ENCODE measurements at regions not wholly inside any gene's neighbourhood (a gene's known extent, or its start where the extent isn't known, plus 50 kb on each side); places are given as distances from the start of the nearest gene placed in this dataset.

- Histone ChIP-seq H2BK20ac (ENCODE audit: low read length) (no peak overlapping the region), H3K4me3 (ENCODE audit: extremely low read depth in 1 of 4, insufficient read depth in 2 of 4, low read depth in 3 of 4, low read length in 4 of 4) (no peak overlapping the region), H3K9ac (replicated peaks in 1 of 4; ENCODE audit: extremely low read depth in 1 of 4, low read depth in 3 of 4, low read length in 3 of 4) (no peak overlapping the region; a peak in 1 of 7 replicates), H3K23me2 (ENCODE audit: low read depth, low read length) (no peaks in the 10 kb centered on the region), H3K36me3 (ENCODE audit: control insufficient read depth in 2 of 4, insufficient read depth in 4 of 4, low read length in 3 of 4) (no peaks in the 10 kb centered on the region), H3K23ac (ENCODE audit: insufficient read length) (no peak overlapping the region), H3K4me2 (ENCODE audit: insufficient read depth in 1 of 2, low read depth in 2 of 2, low read length in 2 of 2) (no peak overlapping the region), H2BK5ac (ENCODE audit: low read depth, low read length) (no peak overlapping the region), H2AK5ac (ENCODE audit: low read depth, low read length) (no peak overlapping the region), H3K56ac (replicated peaks; ENCODE audit: insufficient read length, low read depth, low read length) (no peak overlapping the region), H3K18ac (ENCODE audit: extremely low read depth, low read length) (no peak overlapping the region), H2AFZ (ENCODE audit: low read length) (no peak overlapping the region; the same call in 1 of the 2 replicates), H3K79me1 (ENCODE audit: low read depth, low read length) (no peaks in the 10 kb centered on the region), H4K91ac (replicated peaks; ENCODE audit: insufficient read length, low read length) (no peak overlapping the region), H3K27me3 (replicated peaks in 1 of 4; ENCODE audit: control insufficient read depth in 3 of 4, extremely low read depth in 1 of 4, insufficient read depth in 3 of 4, low read length in 3 of 4) (no peaks in the 10 kb centered on the region), H3K27ac (ENCODE audit: low read depth, low read length) (no peak overlapping the region), H2BK120ac (replicated peaks; ENCODE audit: low read depth, low read length) (no peak overlapping the region), H3K14ac (ENCODE audit: insufficient read length) (no peak overlapping the region), H2BK15ac (ENCODE audit: low read length) (no peak overlapping the region), H3K4ac (replicated peaks; ENCODE audit: insufficient read length, low read depth, low read length) (no peak overlapping the region), H4K5ac (ENCODE audit: insufficient read length, low read depth, low read length) (no peak overlapping the region), H3K79me2 (ENCODE audit: control insufficient read depth in 1 of 2, insufficient read depth in 2 of 2, low read length in 2 of 2) (no peaks in the 10 kb centered on the region), H3K4me1 (replicated peaks in 1 of 4; ENCODE audit: control insufficient read depth in 3 of 4, insufficient read depth in 4 of 4, low read length in 3 of 4) (no peaks in the 10 kb centered on the region), H2BK12ac (ENCODE audit: low read depth, low read length) (no peak overlapping the region), H4K8ac (ENCODE audit: extremely low read depth, insufficient read depth, low read length) (no peak overlapping the region), H4K20me1 (replicated peaks in 1 of 2; ENCODE audit: control insufficient read depth in 1 of 2, insufficient read depth in 2 of 2, low read length in 2 of 2) (peaks cover 0 to 1% of the 10 kb centered on the region in 2 experiments), H3K9me3 (ENCODE audit: insufficient read depth in 2 of 2, low read depth in 1 of 2, low read length in 1 of 2) (no peaks in the 10 kb centered on the region)
- POLR2A ChIA-PET (ENCODE audit: partially characterized antibody), result no interaction called here
- 93% methylated on average over 1 of the region's 2 CpGs; no CpG with 5 or more reads in 1 of the 2 experiments for WGBS, 2 experiments (ENCODE audit: extremely low coverage in 1 of 2, insufficient coverage in 1 of 2, insufficient read length in 1 of 2, insufficient replicate concordance in 2 of 2, low coverage in 1 of 2, low lambda C conversion rate in 2 of 2, missing lambda C conversion rate in 1 of 2)
- CTCF ChIA-PET (ENCODE audit: partially characterized antibody), result interaction anchor here (1.0 kb wide), 1 partner anchor 505 kb away, joined by 3 read pairs; no protein-coding TSS in a partner anchor
- no peak for DNase-seq (ENCODE audit: low read depth in 1 of 2, low spot score in 2 of 2)
- FAIRE-seq, result no peak
- no peak for TF ChIP-seq CHD7 (IDR thresholded peaks at IDR 0.05; ENCODE audit: insufficient replicate concordance, low read length)
These were observed 1078.1 kb upstream of the ADGRL2 start for GRCh38 chr1:80722611-80723010.

All from H1 (cell line).